Fibroblast of lung (primary cell): ENCODE measurements at regions not wholly inside any gene's neighbourhood (a gene's known extent, or its start where the extent isn't known, plus 50 kb on each side); places are given as distances from the start of the nearest gene placed in this dataset.

Experiments used
- DNase-seq, 2 donors: peaks; one replicate each; pipeline versions ENCODE4 v3.0.0 to v3.0.0-alpha.2; 2010; ENCODE audit warnings: low read depth in 2 of 2
- H2AFZ ChIP-seq: 2 replicates; pipeline ENCODE4 v1.5.1; 2012; ENCODE audit warnings: low read length, control low read depth, inconsistent platforms
- H3K27ac ChIP-seq: 2 replicates; pipeline ENCODE4 v1.5.1; 2011; ENCODE audit warnings: low read length, control low read depth; ENCODE audit not compliant: insufficient read depth
- H3K27me3 ChIP-seq: 2 replicates; pipeline ENCODE4 v1.5.1; 2011; ENCODE audit warnings: mild to moderate bottlenecking, low read length; ENCODE audit not compliant: control insufficient read depth, insufficient read depth
- H3K36me3 ChIP-seq: 2 replicates; pipeline ENCODE4 v1.5.1; 2011; ENCODE audit warnings: low read length; ENCODE audit not compliant: control insufficient read depth, insufficient read depth
- H3K4me1 ChIP-seq: 2 replicates; pipeline ENCODE4 v1.5.1; 2011; ENCODE audit warnings: low read length; ENCODE audit not compliant: control insufficient read depth, insufficient read depth; ENCODE audit errors: extremely low read depth
- H3K4me2 ChIP-seq: 2 replicates; pipeline ENCODE4 v1.5.1; 2011; ENCODE audit warnings: low read length, control low read depth; ENCODE audit not compliant: insufficient read depth; ENCODE audit errors: extremely low read depth
- H3K4me3 ChIP-seq, 4 experiments: fragments of 200-600 bp in 1 of 4; sonication (generic) in 1 of 4; replicated peaks in 1 of 4; 2 replicates each; pipeline ENCODE4 v1.5.1; 2011 to 2016; ENCODE audit warnings: low read length in 4 of 4, low read depth in 3 of 4, mild to moderate bottlenecking in 3 of 4, control low read depth in 2 of 4, inconsistent platforms in 1 of 4, mixed read lengths in 1 of 4; ENCODE audit not compliant: insufficient read depth in 1 of 4; ENCODE audit errors: control extremely low read depth in 1 of 4
- H3K79me2 ChIP-seq: 2 replicates; pipeline ENCODE4 v1.5.1; 2012; ENCODE audit warnings: mild to moderate bottlenecking, low read length, inconsistent platforms; ENCODE audit not compliant: control insufficient read depth, insufficient read depth
- H3K9ac ChIP-seq: 2 replicates; pipeline ENCODE4 v1.5.1; 2011; ENCODE audit warnings: mild to moderate bottlenecking, low read length, control low read depth; ENCODE audit not compliant: insufficient read depth
- H3K9me3 ChIP-seq: 2 replicates; pipeline ENCODE4 v1.5.1; 2012; ENCODE audit warnings: low read depth, low read length; ENCODE audit not compliant: control insufficient read depth, insufficient read depth
- H4K20me1 ChIP-seq: 2 replicates; pipeline ENCODE4 v1.5.1; 2011; ENCODE audit warnings: low read length; ENCODE audit not compliant: control insufficient read depth, insufficient read depth; ENCODE audit errors: extremely low read depth
- EZH2 ChIP-seq: IDR thresholded peaks from 2 replicates; pipeline ENCODE4 v1.5.1; 2012; ENCODE audit warnings: low read length, control low read depth, mild to moderate bottlenecking; ENCODE audit errors: missing control alignments
- TF ChIP-seq, protein P1 (sequence below), 2 donors: IDR thresholded peaks in 1 of 2; conservative IDR thresholded peaks in 1 of 2; 1 replicate in 1 of 2; 2 replicates in 1 of 2; pipeline ENCODE4 v1.5.1; 2011 to 2012; ENCODE audit warnings: low read length in 2 of 2, control low read depth in 1 of 2, inconsistent platforms in 1 of 2, low read depth in 1 of 2, mild to moderate bottlenecking in 1 of 2

DNA sequence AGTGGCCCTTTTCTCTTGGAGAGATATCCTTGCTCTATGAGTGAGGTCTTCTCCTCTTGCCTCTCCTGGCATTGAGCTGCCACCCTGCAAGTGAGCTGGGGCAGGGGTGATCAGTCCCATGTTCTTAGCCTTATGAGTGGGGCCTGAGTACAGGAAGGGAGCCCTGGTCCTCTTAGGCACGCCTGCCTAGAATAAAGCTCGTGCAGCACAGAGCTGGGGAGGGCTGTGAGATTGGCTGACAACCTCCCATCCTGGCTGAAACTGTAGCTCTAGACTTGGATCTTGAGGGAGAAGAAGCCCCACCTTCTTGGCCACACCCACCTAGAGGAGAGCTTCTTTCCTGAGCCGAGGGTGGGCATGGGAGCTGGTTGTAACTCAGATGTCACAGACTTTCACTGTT is 305.0 kb upstream of the ZNF32 start:
- no peak for TF ChIP-seq EZH2
- TF ChIP-seq, protein P1, sequence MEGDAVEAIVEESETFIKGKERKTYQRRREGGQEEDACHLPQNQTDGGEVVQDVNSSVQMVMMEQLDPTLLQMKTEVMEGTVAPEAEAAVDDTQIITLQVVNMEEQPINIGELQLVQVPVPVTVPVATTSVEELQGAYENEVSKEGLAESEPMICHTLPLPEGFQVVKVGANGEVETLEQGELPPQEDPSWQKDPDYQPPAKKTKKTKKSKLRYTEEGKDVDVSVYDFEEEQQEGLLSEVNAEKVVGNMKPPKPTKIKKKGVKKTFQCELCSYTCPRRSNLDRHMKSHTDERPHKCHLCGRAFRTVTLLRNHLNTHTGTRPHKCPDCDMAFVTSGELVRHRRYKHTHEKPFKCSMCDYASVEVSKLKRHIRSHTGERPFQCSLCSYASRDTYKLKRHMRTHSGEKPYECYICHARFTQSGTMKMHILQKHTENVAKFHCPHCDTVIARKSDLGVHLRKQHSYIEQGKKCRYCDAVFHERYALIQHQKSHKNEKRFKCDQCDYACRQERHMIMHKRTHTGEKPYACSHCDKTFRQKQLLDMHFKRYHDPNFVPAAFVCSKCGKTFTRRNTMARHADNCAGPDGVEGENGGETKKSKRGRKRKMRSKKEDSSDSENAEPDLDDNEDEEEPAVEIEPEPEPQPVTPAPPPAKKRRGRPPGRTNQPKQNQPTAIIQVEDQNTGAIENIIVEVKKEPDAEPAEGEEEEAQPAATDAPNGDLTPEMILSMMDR (conservative IDR thresholded peaks at IDR 0.05 in 1 of 2, IDR thresholded peaks at IDR 0.05 in 1 of 2; ENCODE audit: low read depth in 1 of 2, low read length in 2 of 2) = no peak
- Histone ChIP-seq H2AFZ (no peak overlapping the region), H3K27me3 (peaks cover 12% of the 10 kb centered on the region), H3K4me2 (no peak overlapping the region), H3K9ac (no peak overlapping the region), H3K36me3 (no peaks in the 10 kb centered on the region), H4K20me1 (no peaks in the 10 kb centered on the region), H3K9me3 (peaks cover 2% of the 10 kb centered on the region), H3K4me3 (no peak overlapping the region), H3K4me1 (no peaks in the 10 kb centered on the region), H3K79me2 (no peaks in the 10 kb centered on the region), H3K27ac (no peak overlapping the region)
- DNase-seq = no peak

DNA sequence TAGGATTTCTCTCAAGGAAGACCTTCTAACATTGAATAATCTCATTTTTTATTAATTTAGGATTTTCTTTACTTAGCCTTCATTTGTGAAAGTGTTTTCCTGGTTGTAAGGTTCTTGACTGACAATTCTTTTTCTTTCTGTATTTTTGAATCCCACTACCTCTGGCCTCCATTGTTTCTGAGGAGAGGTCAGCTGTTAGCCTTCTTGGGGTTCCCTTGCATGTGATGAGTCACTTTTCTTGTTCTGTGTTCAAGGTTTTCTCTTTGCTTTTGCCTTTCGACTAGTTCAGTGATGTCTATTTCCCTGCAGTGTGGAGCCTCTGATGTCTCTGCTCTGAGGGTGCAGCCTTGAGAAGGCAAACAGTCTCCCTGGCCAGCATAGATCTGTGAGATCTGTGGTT is 304.1 kb upstream of the ZNF32 start:
- Histone ChIP-seq H3K27ac (no peak overlapping the region), H2AFZ (no peak overlapping the region), H3K36me3 (no peaks in the 10 kb centered on the region), H3K27me3 (peaks cover 10% of the 10 kb centered on the region), H3K4me1 (no peaks in the 10 kb centered on the region), H3K9ac (no peak overlapping the region), H3K4me3 (no peak overlapping the region), H3K9me3 (peaks cover 2% of the 10 kb centered on the region), H4K20me1 (no peaks in the 10 kb centered on the region), H3K79me2 (no peaks in the 10 kb centered on the region), H3K4me2 (no peak overlapping the region)
- TF ChIP-seq, protein P1 (conservative IDR thresholded peaks at IDR 0.05 in 1 of 2, IDR thresholded peaks at IDR 0.05 in 1 of 2; ENCODE audit: low read depth in 1 of 2, low read length in 2 of 2) = no peak
- no peak for TF ChIP-seq EZH2
- no peak for DNase-seq

DNA sequence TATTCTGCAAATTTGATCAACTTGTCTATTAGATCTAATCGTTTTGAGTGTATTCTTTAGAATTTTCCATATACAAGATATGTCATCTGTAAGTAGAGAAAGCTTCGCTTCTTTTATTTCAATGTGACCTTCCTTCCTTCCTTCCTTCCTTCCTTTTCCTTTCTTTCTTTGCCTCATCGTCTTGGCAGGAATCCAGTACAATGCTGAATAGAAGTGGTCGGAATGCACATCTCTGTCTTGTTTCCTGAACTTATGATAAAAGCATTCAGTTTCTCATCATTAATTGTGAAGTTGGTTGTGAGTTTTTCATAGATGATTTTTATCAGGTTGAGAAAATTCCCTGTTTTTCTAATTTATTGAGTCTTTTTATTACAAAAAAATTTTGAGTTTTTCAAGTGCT is 300.7 kb upstream of the ZNF32 start:
- TF ChIP-seq EZH2 = no peak
- TF ChIP-seq, protein P1 (conservative IDR thresholded peaks at IDR 0.05 in 1 of 2, IDR thresholded peaks at IDR 0.05 in 1 of 2; ENCODE audit: low read depth in 1 of 2, low read length in 2 of 2) = no peak
- Histone ChIP-seq H3K36me3 (no peaks in the 10 kb centered on the region), H3K9ac (no peak overlapping the region), H3K79me2 (no peaks in the 10 kb centered on the region), H3K4me1 (no peaks in the 10 kb centered on the region), H3K9me3 (peaks cover 2% of the 10 kb centered on the region), H3K27ac (no peak overlapping the region), H3K27me3 (no peaks in the 10 kb centered on the region), H2AFZ (no peak overlapping the region), H3K4me3 (no peak overlapping the region), H3K4me2 (no peak overlapping the region), H4K20me1 (no peaks in the 10 kb centered on the region)
- DNase-seq = no peak
